Right lobe of liver (tissue), 4 donors: ENCODE measurements at regions not wholly inside any gene's neighbourhood (a gene's known extent, or its start where the extent isn't known, plus 50 kb on each side); places are given as distances from the start of the nearest gene placed in this dataset.

Experiments used
- CTCF ChIP-seq, 4 donors: fragments of 200-600 bp in 3 of 4; fragments of 450-650 bp in 1 of 4; IDR thresholded peaks; one replicate each; pipeline versions ENCODE4 v1.5.1 to v1.8.0; 2016 to 2022; ENCODE audit warnings: antibody characterized with exemption in 4 of 4, mild to moderate bottlenecking in 2 of 4
- POLR2A ChIP-seq: fragments of 450-650 bp; IDR thresholded peaks from one replicate; pipeline ENCODE4 v1.6.1; 2017; ENCODE audit warnings: antibody characterized with exemption, mild to moderate bottlenecking
- donor health status: DM: no; HTN: no; CAD: no.
- donor health status: DM: no; HTN: no; CAD: no.
- donor health status: DM: no; HTN: yes; CAD: no.

GRCh38 chr3:103510760-103511159 is 1075.9 kb downstream of the ZPLD1 start:
- TF ChIP-seq CTCF (IDR thresholded peaks at IDR 0.05) (no peak), POLR2A (no peak)
